Spleen (tissue), 11 donors: ENCODE measurements at regions not wholly inside any gene's neighbourhood (a gene's known extent, or its start where the extent isn't known, plus 50 kb on each side); places are given as distances from the start of the nearest gene placed in this dataset.

Experiments
- DNase-seq: peaks from one replicate; pipeline ENCODE4 v3.0.0-alpha.2; 2020
- H3K27ac ChIP-seq, 8 donors: fragments of 200-600 bp; sonication (generic) in 7 of 8; 1 replicate in 4 of 8; 2 replicates in 4 of 8; pipeline versions ENCODE4 v1.5.0 to v1.8.0; 2016 to 2021; ENCODE audit warnings: inconsistent platforms in 4 of 8, mild to moderate bottlenecking in 4 of 8, moderate library complexity in 1 of 8
- H3K27me3 ChIP-seq, 7 donors: fragments of 200-600 bp; sonication (generic) in 6 of 7; replicated peaks in 1 of 7; 1 replicate in 4 of 7; 2 replicates in 3 of 7; pipeline versions ENCODE4 v1.5.0 to v1.8.0; 2016 to 2021; ENCODE audit warnings: inconsistent platforms in 3 of 7, mild to moderate bottlenecking in 1 of 7
- H3K36me3 ChIP-seq, 6 donors: fragments of 200-600 bp; sonication (generic) in 5 of 6; 1 replicate in 4 of 6; 2 replicates in 2 of 6; pipeline versions ENCODE4 v1.5.0 to v1.8.0; 2016 to 2021; ENCODE audit warnings: inconsistent platforms in 2 of 6
- H3K4me1 ChIP-seq, 6 donors: fragments of 200-600 bp; sonication (generic) in 5 of 6; 1 replicate in 3 of 6; 2 replicates in 3 of 6; pipeline versions ENCODE4 v1.5.0 to v1.8.0; 2016 to 2021; ENCODE audit warnings: inconsistent platforms in 3 of 6
- H3K4me3 ChIP-seq, 8 donors: fragments of 200-600 bp; sonication (generic) in 7 of 8; 1 replicate in 4 of 8; 2 replicates in 4 of 8; pipeline versions ENCODE4 v1.5.0 to v1.8.0; 2016 to 2021; ENCODE audit warnings: inconsistent platforms in 4 of 8, mild to moderate bottlenecking in 4 of 8, moderate library complexity in 2 of 8
- H3K9me3 ChIP-seq, 8 donors: fragments of 200-600 bp; sonication (generic) in 7 of 8; 1 replicate in 4 of 8; 2 replicates in 4 of 8; pipeline versions ENCODE4 v1.5.0 to v1.8.0; 2016 to 2021; ENCODE audit warnings: inconsistent platforms in 4 of 8
- POLR2A ChIP-seq, 3 donors: fragments of 450-650 bp; IDR thresholded peaks; one replicate each; pipeline ENCODE4 v1.5.1; 2017; ENCODE audit warnings: antibody characterized with exemption in 3 of 3, mild to moderate bottlenecking in 1 of 3
- POLR2AphosphoS5 ChIP-seq, 3 donors: sonication (generic); formaldehyde crosslinking; IDR thresholded peaks; one replicate each; pipeline ENCODE4 v1.5.1; 2017; ENCODE audit warnings: antibody characterized with exemption in 3 of 3
- WGBS, 5 donors: extraction: QIAGEN DNeasy Blood & Tissue Kit in 3 of 5; methylation state at CpG; one replicate each; pipeline versions ENCODE4 v1.1.5 to v1.1.7; 2013 to 2018; 5-methylcytosine and 5-hydroxymethylcytosine counted together
- intact Hi-C: fragments of 100-400 bp; cut with DNase I; formaldehyde crosslinking; loops from one replicate; pipeline ENCODE4 v1.15.0; 2023; ENCODE audit warnings: low total_unique reads
- TF ChIP-seq, protein P1 (sequence below), 11 experiments: fragments of 200-600 bp in 7 of 11; fragments of 450-650 bp in 4 of 11; sonication (generic) in 4 of 11; IDR thresholded peaks in 8 of 11; conservative IDR thresholded peaks in 3 of 11; 1 replicate in 7 of 11; 2 replicates in 4 of 11; pipeline versions ENCODE4 v1.4.0 to v1.8.0; 2016 to 2021; ENCODE audit warnings: antibody characterized with exemption in 11 of 11, inconsistent platforms in 4 of 11, mild to moderate bottlenecking in 1 of 11
- donor health status: healthy with polysubstance abuse.
- donor health status: DM: no; HTN: no; CAD: no; lungs with moderate emphysema.
- donor health status: DM: no; HTN: no; CAD: no.
- donor health status: Bipolar disorder and iron deficiency.
- donor health status: healthy.
- donor health status: DM: no; HTN: no; CAD: no.
- donor health status: DM: yes; HTN: yes; CAD: no.

DNA sequence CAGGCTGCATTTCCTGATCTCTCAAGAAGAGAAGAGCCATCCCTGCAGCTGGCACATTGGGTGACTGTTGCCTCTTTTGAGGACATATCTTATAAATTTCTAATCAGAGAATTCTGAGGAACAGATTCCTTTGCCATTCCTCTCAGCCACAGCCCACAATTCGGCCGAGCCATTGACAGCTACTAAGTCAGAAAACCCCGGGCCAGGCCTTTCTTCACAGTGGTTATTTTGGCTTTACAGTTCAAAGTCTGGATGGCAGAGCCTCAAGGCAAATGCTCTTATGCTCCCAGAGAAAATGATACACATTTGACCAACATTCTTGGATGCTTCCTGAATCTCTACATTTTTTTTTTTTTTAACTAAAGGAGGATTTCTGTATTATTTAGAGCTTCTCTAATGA, 138.4 kb upstream of the FRMD6 start:
- TF ChIP-seq POLR2A (IDR thresholded peaks at IDR 0.05) (no peak), POLR2AphosphoS5 (IDR thresholded peaks at IDR 0.05) (no peak)
- TF ChIP-seq, protein P1, sequence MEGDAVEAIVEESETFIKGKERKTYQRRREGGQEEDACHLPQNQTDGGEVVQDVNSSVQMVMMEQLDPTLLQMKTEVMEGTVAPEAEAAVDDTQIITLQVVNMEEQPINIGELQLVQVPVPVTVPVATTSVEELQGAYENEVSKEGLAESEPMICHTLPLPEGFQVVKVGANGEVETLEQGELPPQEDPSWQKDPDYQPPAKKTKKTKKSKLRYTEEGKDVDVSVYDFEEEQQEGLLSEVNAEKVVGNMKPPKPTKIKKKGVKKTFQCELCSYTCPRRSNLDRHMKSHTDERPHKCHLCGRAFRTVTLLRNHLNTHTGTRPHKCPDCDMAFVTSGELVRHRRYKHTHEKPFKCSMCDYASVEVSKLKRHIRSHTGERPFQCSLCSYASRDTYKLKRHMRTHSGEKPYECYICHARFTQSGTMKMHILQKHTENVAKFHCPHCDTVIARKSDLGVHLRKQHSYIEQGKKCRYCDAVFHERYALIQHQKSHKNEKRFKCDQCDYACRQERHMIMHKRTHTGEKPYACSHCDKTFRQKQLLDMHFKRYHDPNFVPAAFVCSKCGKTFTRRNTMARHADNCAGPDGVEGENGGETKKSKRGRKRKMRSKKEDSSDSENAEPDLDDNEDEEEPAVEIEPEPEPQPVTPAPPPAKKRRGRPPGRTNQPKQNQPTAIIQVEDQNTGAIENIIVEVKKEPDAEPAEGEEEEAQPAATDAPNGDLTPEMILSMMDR (IDR thresholded peaks at IDR 0.05 in 8 of 11, conservative IDR thresholded peaks at IDR 0.05 in 3 of 11), result no peak
- intact Hi-C loops, result no loop called here
- H3K4me3 ChIP-seq, result no peak overlapping the region
- no peaks in the 10 kb centered on the region for H3K36me3 ChIP-seq
- peaks cover 0 to 5% (median 0%) of the 10 kb centered on the region in 7 donors for H3K27me3 ChIP-seq
- H3K4me1 ChIP-seq, result peaks cover 0 to 4% (median 0%) of the 10 kb centered on the region in 6 donors
- H3K9me3 ChIP-seq, result no peaks in the 10 kb centered on the region
- H3K27ac ChIP-seq, result no peak overlapping the region
- no peak for DNase-seq
- WGBS, 5 donors, result 76 to 94% (median 87%) methylated on average over 3 of the region's 3 CpGs

DNA sequence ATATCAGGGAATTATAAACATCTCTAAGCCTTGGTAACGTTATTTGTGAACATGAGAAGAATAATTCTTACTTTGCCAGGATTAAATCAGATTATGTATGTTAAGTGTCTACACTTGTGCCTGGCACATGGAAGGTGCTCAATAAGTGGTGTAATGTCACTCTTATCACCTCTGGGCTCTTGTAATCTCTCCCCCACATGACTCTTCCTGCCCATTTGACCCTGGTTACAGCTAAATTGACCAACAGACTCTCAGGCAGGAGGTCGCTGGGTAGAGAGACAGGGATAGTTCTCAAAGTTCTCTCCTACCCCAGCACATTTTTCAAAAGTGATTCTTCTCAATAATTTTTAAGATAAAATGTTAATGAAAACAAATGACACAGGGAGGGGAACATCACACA, 137.8 kb upstream of the FRMD6 start:
- Histone ChIP-seq H3K4me3 (no peak overlapping the region), H3K27ac (no peak overlapping the region), H3K27me3 (no peaks in the 10 kb centered on the region), H3K9me3 (no peaks in the 10 kb centered on the region), H3K4me1 (no peaks in the 10 kb centered on the region), H3K36me3 (no peaks in the 10 kb centered on the region)
- TF ChIP-seq, protein P1 (IDR thresholded peaks at IDR 0.05 in 8 of 11, conservative IDR thresholded peaks at IDR 0.05 in 3 of 11), result no peak
- TF ChIP-seq POLR2A (IDR thresholded peaks at IDR 0.05) (no peak), POLR2AphosphoS5 (IDR thresholded peaks at IDR 0.05) (no peak)
- intact Hi-C loops, result no loop called here
- no peak for DNase-seq
- 71 to 81% (median 75%) methylated on average over 2 of the region's 2 CpGs for WGBS, 5 donors

GRCh38 chr14:51515611-51516010, 136.1 kb upstream of the FRMD6 start:
- H3K36me3 ChIP-seq, result no peaks in the 10 kb centered on the region
- H3K9me3 ChIP-seq, result no peaks in the 10 kb centered on the region
- 76 to 90% (median 90%) methylated on average over 3 of the region's 3 CpGs for WGBS, 5 donors
- TF ChIP-seq, protein P1 (IDR thresholded peaks at IDR 0.05 in 8 of 11, conservative IDR thresholded peaks at IDR 0.05 in 3 of 11), result no peak
- TF ChIP-seq POLR2AphosphoS5 (IDR thresholded peaks at IDR 0.05), result no peak
- H3K27me3 ChIP-seq, result peaks cover 0 to 5% (median 0%) of the 10 kb centered on the region in 7 donors
- no peak for DNase-seq
- H3K4me1 ChIP-seq, result no peaks in the 10 kb centered on the region
- no peak overlapping the region for H3K27ac ChIP-seq
- intact Hi-C loops, result no loop called here
- no peak overlapping the region for H3K4me3 ChIP-seq

DNA sequence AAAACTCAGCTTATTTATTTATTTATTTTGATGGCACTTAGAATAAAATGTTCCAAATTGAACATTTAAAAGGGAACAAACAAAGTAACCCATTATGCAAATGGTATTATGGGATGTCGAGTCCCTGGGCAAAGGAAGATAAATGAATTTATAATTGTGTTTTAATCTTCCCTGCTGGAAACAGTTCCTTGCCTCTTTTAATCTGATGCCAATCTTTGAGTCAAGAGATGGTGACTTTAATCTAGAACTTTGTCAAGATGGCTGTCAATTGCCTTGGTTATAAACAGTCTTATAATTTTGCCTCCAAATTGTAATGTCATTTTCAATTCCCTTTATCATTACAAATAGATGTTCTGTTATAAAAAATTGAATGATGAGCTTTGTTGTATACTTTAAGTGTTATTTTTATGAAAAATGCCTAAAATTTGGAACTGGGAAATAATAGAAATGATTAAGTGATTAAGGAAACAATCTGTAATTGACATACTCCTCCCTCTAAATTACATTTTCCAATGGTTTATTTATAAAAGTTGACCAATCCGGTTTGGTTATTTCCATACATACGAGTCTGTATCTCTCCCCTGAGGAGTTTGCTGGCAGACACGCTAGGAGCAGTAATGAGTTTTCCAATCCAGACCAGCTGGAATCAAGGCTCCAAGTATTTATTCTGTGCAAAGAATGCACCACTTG, 134.9 kb upstream of the FRMD6 start:
- TF ChIP-seq POLR2AphosphoS5 (IDR thresholded peaks at IDR 0.05), result no peak
- TF ChIP-seq, protein P1 (IDR thresholded peaks at IDR 0.05 in 8 of 11, conservative IDR thresholded peaks at IDR 0.05 in 3 of 11), result no peak
- TF ChIP-seq POLR2A (IDR thresholded peaks at IDR 0.05), result no peak
- no peaks in the 10 kb centered on the region for H3K36me3 ChIP-seq
- H3K4me3 ChIP-seq, result no peak overlapping the region
- H3K4me1 ChIP-seq, result no peaks in the 10 kb centered on the region
- WGBS, 5 donors, result 72 to 83% (median 80%) methylated on average over 4 of the region's 4 CpGs
- no peak for DNase-seq
- intact Hi-C loops, result no loop called here
- no peak overlapping the region for H3K27ac ChIP-seq
- no peaks in the 10 kb centered on the region for H3K9me3 ChIP-seq
- peaks cover 0 to 5% (median 0%) of the 10 kb centered on the region in 7 donors for H3K27me3 ChIP-seq
